WTC11 (cell line): ENCODE measurements at regions not wholly inside any gene's neighbourhood (a gene's known extent, or its start where the extent isn't known, plus 50 kb on each side); places are given as distances from the start of the nearest gene placed in this dataset.

ENCODE experiments used
- NFYB ChIP-seq: sonication (generic); formaldehyde crosslinking; conservative IDR thresholded peaks from 2 replicates; pipeline ENCODE4 v1.8.0; 2022; ENCODE audit warnings: low read depth, missing genetic modification reagents
- TF ChIP-seq, protein P1 (sequence below): sonication (generic); formaldehyde crosslinking; IDR thresholded peaks from 2 replicates; pipeline ENCODE4 v1.8.1; 2022; ENCODE audit warnings: low read depth, mild to moderate bottlenecking, moderate library complexity, missing genetic modification reagents, borderline replicate concordance

GRCh38 chr13:76266561-76266960, 619.6 kb downstream of the KCTD12 start:
- TF ChIP-seq, protein P1, sequence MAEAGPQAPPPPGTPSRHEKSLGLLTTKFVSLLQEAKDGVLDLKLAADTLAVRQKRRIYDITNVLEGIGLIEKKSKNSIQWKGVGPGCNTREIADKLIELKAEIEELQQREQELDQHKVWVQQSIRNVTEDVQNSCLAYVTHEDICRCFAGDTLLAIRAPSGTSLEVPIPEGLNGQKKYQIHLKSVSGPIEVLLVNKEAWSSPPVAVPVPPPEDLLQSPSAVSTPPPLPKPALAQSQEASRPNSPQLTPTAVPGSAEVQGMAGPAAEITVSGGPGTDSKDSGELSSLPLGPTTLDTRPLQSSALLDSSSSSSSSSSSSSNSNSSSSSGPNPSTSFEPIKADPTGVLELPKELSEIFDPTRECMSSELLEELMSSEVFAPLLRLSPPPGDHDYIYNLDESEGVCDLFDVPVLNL (CRISPR knock-in tag), result no peak
- TF ChIP-seq NFYB, result no peak
